Activated T-cell treated with anti-CD3 and anti-CD28 coated beads, Interleukin-2, amount 50 U/mL, for 24 hours (primary cell): ENCODE measurements at regions not wholly inside any gene's neighbourhood (a gene's known extent, or its start where the extent isn't known, plus 50 kb on each side); places are given as distances from the start of the nearest gene placed in this dataset.
"Not testable (repeated sequence)": the region's sequence is repeated elsewhere in the genome, so short reads cannot be mapped to it uniquely, and the experiment has no call there.

ENCODE experiments used
- DNase-seq: peaks from one replicate; pipeline ENCODE4 v3.0.0-alpha.2; 2020
- H3K27ac Mint-ChIP-seq: 2 replicates; pipeline ENCODE4 v1.8.0; 2020; ENCODE audit warnings: mild to moderate bottlenecking, mixed read lengths
- H3K27me3 Mint-ChIP-seq: 2 replicates; pipeline ENCODE4 v1.8.0; 2020; ENCODE audit warnings: mixed read lengths
- H3K36me3 Mint-ChIP-seq: 2 replicates; pipeline ENCODE4 v1.8.0; 2020; ENCODE audit warnings: low read depth, mixed read lengths
- H3K4me1 Mint-ChIP-seq: 2 replicates; pipeline ENCODE4 v1.8.0; 2020; ENCODE audit warnings: low read depth, mixed read lengths
- H3K4me3 Mint-ChIP-seq: 2 replicates; pipeline ENCODE4 v1.8.0; 2020; ENCODE audit warnings: mild to moderate bottlenecking, moderate library complexity, mixed read lengths
- H3K9me3 Mint-ChIP-seq: 2 replicates; pipeline ENCODE4 v1.8.0; 2020; ENCODE audit warnings: mixed read lengths

DNA sequence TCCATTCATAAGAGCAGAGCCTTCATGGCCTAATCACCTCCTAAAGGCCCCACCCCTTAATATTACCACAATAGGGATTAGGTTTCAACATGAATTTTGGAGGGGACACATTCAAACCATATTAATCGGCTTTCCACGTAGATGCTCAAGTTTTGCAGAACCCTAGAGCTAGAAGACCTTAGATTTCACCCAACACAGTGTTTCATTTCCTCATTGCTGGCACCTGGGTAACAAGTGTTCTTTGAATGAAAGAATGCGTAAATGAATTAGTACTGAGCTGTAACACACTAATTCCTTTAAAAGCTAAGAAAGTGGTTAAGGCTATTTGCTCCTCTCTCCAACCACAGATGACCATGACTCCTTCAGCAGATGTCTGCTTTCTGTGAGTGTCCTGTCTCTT lies 252.5 kb downstream of the SMAD2 start:
- Mint-ChIP-seq H3K4me1 (no peaks in the 10 kb centered on the region), H3K27me3 (peaks cover 6% of the 10 kb centered on the region), H3K27ac (no peak overlapping the region), H3K9me3 (no peaks in the 10 kb centered on the region), H3K36me3 (no peaks in the 10 kb centered on the region), H3K4me3 (no peak overlapping the region)
- no peak for DNase-seq

DNA sequence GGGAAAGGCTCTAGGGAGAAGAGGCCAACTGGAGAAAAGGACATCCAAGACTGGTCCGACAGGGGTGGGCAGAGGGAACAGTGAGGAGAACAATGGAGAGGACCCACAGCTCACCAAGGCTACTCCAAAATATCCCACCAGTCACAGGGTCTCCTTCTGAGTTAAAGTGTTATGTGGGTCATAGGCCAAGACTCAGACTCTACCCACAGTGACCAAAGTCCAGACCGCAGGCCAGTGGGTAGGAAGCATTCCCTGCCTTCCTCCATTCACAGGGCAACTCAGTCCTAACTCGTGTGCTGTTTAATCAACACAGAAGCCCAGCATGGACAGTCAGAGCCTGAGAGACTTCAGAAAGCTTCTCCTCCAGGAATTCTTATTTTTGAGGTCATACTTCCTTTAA lies 260.6 kb downstream of the SMAD2 start:
- no peaks in the 10 kb centered on the region for H3K36me3 Mint-ChIP-seq
- no peaks in the 10 kb centered on the region for H3K4me1 Mint-ChIP-seq
- no peak for DNase-seq
- H3K27me3 Mint-ChIP-seq: peaks cover 8% of the 10 kb centered on the region
- H3K27ac Mint-ChIP-seq: no peak overlapping the region
- no peaks in the 10 kb centered on the region for H3K9me3 Mint-ChIP-seq
- no peak overlapping the region for H3K4me3 Mint-ChIP-seq

DNA sequence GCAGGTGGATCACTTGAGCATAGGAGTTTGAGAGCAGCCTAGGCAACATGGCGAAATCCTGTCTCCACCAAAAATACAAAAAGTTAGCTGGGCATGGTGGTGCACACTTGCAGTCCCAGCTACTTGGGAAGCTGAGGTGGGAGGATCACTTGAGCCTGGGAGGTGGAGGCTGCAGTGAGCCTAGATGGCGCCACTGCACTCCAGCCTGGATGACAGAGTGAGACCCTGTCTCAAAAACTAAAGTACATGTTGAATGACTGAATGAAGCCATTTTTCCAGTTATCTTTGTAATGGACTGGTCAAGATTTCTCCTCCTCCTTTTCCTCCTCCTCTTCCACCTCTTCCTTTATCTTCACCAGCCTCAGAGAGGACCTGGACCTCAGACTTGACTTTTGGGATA lies 272.0 kb downstream of the SMAD2 start:
- DNase-seq: no peak
- Mint-ChIP-seq H3K9me3 (peaks cover 6% of the 10 kb centered on the region), H3K4me1 (no peaks in the 10 kb centered on the region), H3K27ac (no peak overlapping the region), H3K36me3 (no peaks in the 10 kb centered on the region), H3K4me3 (no peak overlapping the region), H3K27me3 (peaks cover 12% of the 10 kb centered on the region)

DNA sequence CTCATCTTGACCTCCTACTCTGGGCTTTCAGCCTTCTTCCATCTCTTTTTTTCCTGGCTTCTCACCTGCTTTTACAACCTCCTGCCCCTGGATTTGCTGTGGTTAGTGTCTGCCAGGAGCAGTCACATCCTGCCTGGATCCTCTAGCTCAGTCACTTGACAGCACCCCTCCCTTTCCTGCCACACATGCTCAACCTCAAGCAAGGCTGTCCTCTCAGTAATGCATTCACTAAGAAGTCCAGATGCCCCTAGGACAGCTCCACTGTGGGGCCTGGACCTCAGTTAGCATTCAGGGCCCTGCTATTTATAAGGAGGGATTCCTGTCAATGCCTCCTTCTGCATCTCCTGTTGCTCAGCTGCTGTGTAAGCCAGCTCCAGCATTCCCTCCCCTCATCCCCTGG lies 275.5 kb downstream of the SMAD2 start:
- no peaks in the 10 kb centered on the region for H3K36me3 Mint-ChIP-seq
- no peak for DNase-seq
- no peak overlapping the region for H3K27ac Mint-ChIP-seq
- H3K4me1 Mint-ChIP-seq: no peaks in the 10 kb centered on the region
- H3K9me3 Mint-ChIP-seq: peaks cover 4% of the 10 kb centered on the region
- no peak overlapping the region for H3K4me3 Mint-ChIP-seq
- H3K27me3 Mint-ChIP-seq: peaks cover 10% of the 10 kb centered on the region

DNA sequence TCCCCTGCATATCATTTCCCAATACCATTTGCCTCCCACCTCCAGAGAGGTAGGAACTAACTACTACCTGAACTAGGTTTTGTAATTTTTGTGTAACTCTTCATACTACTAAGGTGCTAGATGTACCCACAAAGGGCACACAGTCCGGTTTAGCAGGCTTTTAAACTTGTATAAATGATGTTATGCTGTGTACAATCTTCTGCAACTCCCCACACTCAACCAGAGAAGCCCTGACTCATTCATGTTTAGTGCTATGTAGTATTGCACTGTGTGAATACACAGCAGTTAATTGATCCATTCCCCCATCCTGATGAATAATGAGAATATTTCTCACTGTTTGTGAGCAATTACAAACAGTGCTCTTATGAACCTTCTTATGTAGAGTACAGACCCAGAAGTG lies 285.6 kb downstream of the SMAD2 start:
- Mint-ChIP-seq H3K27ac (no peak overlapping the region), H3K4me1 (no peaks in the 10 kb centered on the region), H3K9me3 (no peaks in the 10 kb centered on the region), H3K27me3 (no peaks in the 10 kb centered on the region), H3K36me3 (no peaks in the 10 kb centered on the region), H3K4me3 (no peak overlapping the region)
- DNase-seq: no peak

DNA sequence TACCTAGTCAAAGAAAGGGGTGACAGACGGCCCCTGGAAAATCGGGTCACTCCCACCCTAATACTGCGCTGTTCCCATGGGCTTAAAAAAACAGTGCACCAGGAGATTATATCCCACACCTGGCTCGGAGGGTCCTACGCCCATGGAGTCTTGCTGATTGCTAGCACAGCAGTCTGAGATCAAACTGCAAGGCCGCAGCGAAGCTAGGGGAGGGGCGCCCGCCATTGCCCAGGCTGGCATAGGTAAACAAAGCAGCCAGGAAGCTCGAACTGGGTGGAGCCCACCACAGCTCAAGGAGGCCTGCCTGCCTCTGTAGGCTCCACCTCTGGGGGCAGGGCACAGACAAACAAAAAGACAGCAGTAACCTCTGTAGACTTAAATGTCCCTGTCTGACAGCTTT lies 292.9 kb downstream of the SMAD2 start:
- not testable (repeated sequence) for H3K9me3 Mint-ChIP-seq, H3K4me1 Mint-ChIP-seq, H3K4me3 Mint-ChIP-seq, DNase-seq, H3K27ac Mint-ChIP-seq, H3K36me3 Mint-ChIP-seq
- peaks cover 19% of the 10 kb centered on the region for H3K27me3 Mint-ChIP-seq

DNA sequence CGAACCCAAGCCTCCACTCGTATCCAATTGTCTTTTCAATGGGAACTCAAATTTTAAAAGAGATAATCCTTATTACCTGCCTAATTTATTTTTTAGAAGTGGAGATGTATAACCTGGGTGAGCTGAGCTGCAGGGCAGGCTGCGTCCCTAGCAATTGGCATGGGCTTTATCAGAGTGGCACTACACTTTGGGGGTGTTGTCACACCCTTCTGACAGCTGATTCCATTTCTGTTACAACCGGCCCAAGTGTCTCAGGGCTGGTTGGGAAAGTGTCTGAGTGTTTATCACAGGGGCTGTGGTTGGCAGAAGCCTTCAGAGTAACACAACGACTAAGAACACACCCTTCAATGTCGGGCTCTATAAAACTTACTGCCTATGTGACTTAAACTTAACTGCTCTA lies 295.0 kb downstream of the SMAD2 start:
- no peak for DNase-seq
- Mint-ChIP-seq H3K27me3 (peaks cover 19% of the 10 kb centered on the region), H3K36me3 (no peaks in the 10 kb centered on the region), H3K4me1 (no peaks in the 10 kb centered on the region), H3K4me3 (no peak overlapping the region), H3K27ac (no peak overlapping the region), H3K9me3 (peaks cover 4% of the 10 kb centered on the region)

DNA sequence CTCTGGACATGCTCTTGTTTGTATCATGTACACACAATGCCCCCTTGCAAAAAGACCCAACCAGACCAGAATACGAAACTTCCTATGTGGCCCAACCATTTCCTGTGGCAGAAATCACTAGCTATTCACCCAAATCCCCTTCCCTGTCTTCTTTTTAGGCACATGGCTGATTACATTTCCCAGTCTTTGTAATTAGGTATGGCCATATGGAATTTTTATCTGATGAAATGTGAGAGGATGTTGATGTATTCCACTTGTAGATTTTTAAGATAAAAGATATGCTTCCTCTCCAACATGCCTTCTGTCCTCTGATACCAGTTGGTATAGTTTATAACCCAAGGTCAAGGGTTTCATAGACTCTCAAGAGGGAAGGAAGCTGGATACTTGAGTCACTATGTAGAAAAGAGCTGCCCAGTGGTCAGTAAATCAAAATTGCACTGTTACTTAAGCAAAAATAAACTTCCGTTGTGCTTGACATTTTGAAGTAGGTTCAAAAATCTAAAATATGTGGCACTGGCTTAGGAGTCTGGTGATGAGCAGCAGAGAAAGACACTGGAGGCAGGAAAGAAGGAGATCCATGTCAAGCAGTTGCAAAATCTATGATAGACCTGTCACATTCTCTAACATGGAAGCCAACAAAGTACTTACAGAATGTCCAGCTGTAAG lies 297.4 kb downstream of the SMAD2 start:
- Mint-ChIP-seq H3K4me3 (no peak overlapping the region), H3K4me1 (no peaks in the 10 kb centered on the region), H3K27ac (no peak overlapping the region), H3K9me3 (peaks cover 4% of the 10 kb centered on the region), H3K27me3 (peaks cover 24% of the 10 kb centered on the region), H3K36me3 (no peaks in the 10 kb centered on the region)
- no peak for DNase-seq

DNA sequence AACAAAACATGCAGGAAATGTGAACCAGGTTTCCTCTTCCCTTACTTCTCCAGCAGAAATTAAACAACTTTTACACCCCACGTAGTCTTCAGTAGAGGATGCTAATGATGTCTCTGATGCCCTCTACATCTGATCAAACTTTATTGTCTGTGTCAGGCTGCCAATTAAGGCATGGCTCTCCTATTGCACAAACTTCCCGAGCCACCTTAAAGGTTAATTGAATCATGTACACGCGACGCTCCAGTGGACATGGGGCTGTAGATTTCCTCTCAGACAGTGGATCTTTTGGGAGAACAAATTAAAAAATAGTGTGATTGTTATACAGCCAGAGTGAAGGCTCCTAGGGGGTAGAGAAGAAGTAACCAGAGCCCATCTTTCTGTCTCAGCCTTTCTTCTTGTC lies 301.6 kb downstream of the SMAD2 start:
- Mint-ChIP-seq H3K36me3 (no peaks in the 10 kb centered on the region), H3K9me3 (no peaks in the 10 kb centered on the region), H3K27me3 (peaks cover 12% of the 10 kb centered on the region), H3K27ac (no peak overlapping the region), H3K4me1 (no peaks in the 10 kb centered on the region), H3K4me3 (no peak overlapping the region)
- DNase-seq: no peak

DNA sequence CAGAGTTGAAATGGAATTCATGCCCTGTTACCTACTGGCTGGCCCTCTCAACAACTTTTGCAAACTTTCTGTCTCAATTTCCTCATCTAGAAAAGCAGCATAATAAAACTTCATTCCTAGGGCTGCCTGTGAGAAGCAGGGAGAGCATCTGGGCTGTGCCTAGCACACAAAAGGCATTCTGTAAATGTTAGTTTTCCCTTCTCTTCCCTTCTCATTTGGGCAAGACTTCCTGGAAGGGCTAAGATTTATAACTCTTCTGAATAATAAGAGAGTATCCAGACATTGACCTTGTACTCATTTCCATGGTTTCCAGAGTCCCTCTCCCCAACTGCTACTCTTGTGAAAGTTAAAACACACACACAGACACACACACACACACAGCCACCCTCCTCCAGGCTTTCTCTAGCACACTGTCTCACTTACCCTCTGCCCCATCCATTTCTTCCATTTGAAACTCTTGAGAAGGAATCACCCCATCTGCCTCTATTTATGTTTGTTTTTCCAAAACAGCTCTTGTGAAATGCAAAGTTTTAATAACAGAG lies 302.1 kb downstream of the SMAD2 start:
- H3K4me1 Mint-ChIP-seq: no peaks in the 10 kb centered on the region
- H3K4me3 Mint-ChIP-seq: no peak overlapping the region
- H3K36me3 Mint-ChIP-seq: no peaks in the 10 kb centered on the region
- peaks cover 9% of the 10 kb centered on the region for H3K27me3 Mint-ChIP-seq
- no peaks in the 10 kb centered on the region for H3K9me3 Mint-ChIP-seq
- no peak overlapping the region for H3K27ac Mint-ChIP-seq
- no peak for DNase-seq

DNA sequence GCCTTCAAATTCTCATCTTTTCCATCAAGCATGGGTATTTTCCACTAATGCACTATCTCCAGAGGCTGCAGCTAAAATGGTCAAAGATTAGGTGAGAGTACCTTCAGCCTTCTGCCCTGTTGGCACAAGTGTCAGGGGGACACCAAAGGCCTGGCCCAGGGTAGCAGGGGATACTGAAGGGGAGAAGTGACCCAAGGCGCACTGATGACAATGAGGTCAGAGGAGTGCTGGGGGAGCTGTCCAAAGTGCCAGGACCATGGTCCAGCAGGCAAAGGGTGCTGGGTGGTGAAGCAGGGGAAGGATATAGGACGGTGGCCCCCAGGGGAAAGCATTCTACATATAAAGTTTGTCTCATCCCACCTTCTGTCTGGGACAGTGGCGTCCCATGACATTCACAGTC lies 303.4 kb downstream of the SMAD2 start:
- no peak for DNase-seq
- Mint-ChIP-seq H3K4me1 (no peaks in the 10 kb centered on the region), H3K27me3 (peaks cover 12% of the 10 kb centered on the region), H3K4me3 (no peak overlapping the region), H3K27ac (no peak overlapping the region), H3K9me3 (no peaks in the 10 kb centered on the region), H3K36me3 (no peaks in the 10 kb centered on the region)

DNA sequence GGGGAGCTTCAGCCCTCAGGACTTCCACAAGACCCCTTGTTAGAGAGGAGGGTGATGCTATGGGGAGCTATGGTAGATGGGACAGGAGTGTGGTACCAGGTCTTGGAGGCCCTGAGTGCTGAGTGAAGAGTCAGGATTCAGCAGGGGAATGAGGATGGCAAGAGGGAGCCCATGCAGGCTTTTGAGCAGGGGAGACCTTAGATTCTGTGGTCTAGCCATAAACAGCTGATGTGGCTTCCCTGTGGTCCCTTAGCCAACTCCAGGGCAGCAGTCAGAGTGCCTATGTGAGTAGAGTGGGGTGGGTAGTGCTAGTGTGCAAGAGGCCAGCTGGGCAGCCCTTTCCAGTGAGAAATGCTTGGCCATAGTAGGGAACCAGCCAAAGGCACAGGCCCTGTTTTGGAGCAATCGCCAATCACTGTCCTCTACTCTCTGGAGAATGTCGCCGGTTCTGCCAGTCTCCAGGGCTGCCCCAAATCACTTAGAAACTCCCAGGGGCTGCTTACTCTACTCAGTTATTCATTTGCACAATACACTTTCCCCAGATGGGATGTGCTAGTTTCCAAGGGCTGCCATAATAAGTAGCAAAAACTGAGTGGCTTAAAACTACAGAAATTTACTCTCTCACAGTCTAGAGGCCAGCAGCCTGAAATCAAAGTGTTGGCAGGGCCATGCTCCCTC lies 310.5 kb downstream of the SMAD2 start:
- no peaks in the 10 kb centered on the region for H3K4me1 Mint-ChIP-seq
- no peak overlapping the region for H3K27ac Mint-ChIP-seq

DNA sequence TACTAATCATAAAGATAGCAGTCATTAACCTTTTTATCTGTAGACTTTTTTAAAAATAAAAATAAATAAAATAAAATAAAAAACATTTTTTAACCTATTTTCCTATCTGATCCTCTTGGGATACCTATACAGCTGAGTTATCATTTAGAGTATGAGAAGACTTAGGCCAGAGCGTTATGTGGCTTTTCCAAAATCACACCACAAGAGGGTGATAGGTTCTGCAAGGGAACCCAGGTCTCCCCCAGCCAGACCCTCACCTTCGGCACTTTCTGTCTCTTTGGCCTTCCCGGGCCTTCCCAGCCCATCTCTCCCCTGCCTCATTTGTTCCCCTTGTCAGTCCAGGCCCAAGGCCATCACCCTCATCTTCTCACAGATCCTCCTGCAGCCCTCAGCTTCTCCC lies 311.7 kb downstream of the SMAD2 start:
- no peak for DNase-seq
- peaks cover 13% of the 10 kb centered on the region for H3K27me3 Mint-ChIP-seq
- H3K36me3 Mint-ChIP-seq: no peaks in the 10 kb centered on the region
- no peaks in the 10 kb centered on the region for H3K4me1 Mint-ChIP-seq
- no peak overlapping the region for H3K4me3 Mint-ChIP-seq
- no peaks in the 10 kb centered on the region for H3K9me3 Mint-ChIP-seq
- no peak overlapping the region for H3K27ac Mint-ChIP-seq

More for the DNA sequence above, 310.5 kb downstream of the SMAD2 start:
- peaks cover 13% of the 10 kb centered on the region for H3K27me3 Mint-ChIP-seq
- H3K36me3 Mint-ChIP-seq: no peaks in the 10 kb centered on the region
- H3K4me3 Mint-ChIP-seq: no peak overlapping the region
- no peaks in the 10 kb centered on the region for H3K9me3 Mint-ChIP-seq
- DNase-seq: no peak

DNA sequence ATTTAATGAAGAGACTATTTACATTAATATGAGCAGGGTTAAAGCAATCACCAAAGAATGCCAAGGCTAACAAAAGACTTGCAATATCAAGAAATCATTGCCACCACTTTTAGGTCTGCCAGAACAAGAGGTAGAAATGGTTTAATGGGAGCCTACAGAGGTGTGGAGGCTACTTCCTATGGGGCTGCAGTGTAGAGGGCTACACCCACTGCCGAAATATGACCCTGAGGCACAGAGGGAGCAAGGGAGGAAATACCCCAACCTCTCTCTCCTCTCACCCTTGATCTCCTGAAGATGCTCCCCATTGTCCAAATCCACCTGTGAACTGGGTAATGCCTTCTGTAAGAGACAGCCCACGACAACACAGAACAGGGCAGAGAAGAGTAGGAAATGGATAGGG lies 315.4 kb downstream of the SMAD2 start:
- Mint-ChIP-seq H3K9me3 (no peaks in the 10 kb centered on the region), H3K27ac (no peak overlapping the region), H3K4me3 (no peak overlapping the region), H3K4me1 (no peaks in the 10 kb centered on the region), H3K27me3 (peaks cover 14% of the 10 kb centered on the region), H3K36me3 (no peaks in the 10 kb centered on the region)
- no peak for DNase-seq

DNA sequence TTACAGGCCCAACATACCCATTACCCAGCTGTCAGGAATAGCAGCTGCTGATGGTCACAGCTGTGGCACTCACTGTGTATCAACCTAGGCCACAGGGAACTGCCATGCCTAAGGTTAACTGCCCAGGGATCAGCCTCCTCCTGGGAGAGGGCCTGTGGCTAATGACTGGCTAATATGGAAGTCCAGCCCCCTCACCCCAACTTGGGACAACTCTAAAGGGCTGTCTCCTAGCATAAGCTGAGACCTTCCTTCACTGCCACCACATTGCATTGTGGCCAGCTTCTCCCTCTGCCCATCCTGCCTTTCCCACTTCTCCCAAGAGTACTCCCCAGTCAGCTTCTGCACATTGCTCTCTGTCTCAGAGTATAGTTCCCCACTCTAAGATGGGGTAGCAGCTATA lies 316.5 kb downstream of the SMAD2 start:
- no peak overlapping the region for H3K27ac Mint-ChIP-seq
- H3K27me3 Mint-ChIP-seq: peaks cover 6% of the 10 kb centered on the region
- H3K36me3 Mint-ChIP-seq: no peaks in the 10 kb centered on the region
- DNase-seq: no peak
- H3K4me3 Mint-ChIP-seq: no peak overlapping the region
- no peaks in the 10 kb centered on the region for H3K9me3 Mint-ChIP-seq
- no peaks in the 10 kb centered on the region for H3K4me1 Mint-ChIP-seq
